GM13977 (cell line): ENCODE measurements at regions not wholly inside any gene's neighbourhood (a gene's known extent, or its start where the extent isn't known, plus 50 kb on each side); places are given as distances from the start of the nearest gene placed in this dataset.

Experiments
- DNase-seq: peaks from one replicate; pipeline ENCODE4 v3.0.0; 2012; ENCODE audit warnings: low spot score
- CTCF ChIP-seq: IDR thresholded peaks from 2 replicates; pipeline ENCODE4 v1.5.1; 2012; ENCODE audit warnings: mild to moderate bottlenecking, control low read depth; ENCODE audit not compliant: insufficient read depth; ENCODE audit errors: extremely low read depth, missing control alignments
- in situ Hi-C: fragments of 300-500 bp; cut with MboI; formaldehyde crosslinking; loops from one replicate; pipeline ENCODE4 v1.12.0; 2022; ENCODE audit warnings: low sequenced_read_pairs, low pct_unique_long_range_greater_than_20kb, mixed read lengths, inconsistent platforms; ENCODE audit not compliant: unreplicated experiment

DNA sequence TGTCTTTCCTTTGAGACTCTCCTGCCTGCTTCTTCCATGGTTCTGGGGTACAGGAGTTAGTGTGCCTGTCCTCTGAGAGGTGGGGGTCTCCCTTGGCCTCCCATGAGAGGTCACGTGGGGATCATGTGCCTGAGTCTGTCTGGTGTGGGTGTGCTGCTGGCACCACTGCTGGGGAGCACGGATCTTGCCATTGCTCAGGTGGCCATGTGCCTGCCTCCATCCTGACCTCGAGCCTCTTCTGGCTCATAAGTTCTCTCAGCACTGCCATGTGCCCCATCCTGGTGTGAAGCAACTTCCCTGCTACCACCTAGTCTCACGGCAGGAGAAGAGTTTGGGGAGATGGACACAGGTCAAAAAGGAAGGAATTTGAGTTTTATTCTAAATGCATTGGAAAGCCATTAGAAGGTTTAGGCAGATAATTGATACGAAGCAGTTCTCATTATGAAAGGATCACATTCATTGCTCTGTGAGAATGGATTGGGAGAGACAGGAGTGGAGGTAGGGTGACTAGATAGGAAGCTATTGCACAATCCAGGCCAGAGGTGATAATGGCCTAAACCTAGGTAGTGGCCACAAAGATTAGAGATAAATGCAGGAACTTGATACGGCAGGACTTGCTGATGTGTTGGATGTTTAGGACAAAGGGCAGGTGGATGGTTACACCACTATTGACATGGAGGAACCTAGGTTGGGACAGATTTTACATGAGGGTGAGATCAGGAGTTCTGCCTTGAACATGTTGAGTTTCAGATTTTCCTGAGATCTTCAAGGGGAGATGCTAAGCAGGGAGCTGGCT is 173.0 kb upstream of the RORA start:
- TF ChIP-seq CTCF: no peak
- in situ Hi-C loops: no loop called here
- DNase-seq: no peak

GRCh38 chr15:61398310-61398709 is 169.2 kb upstream of the RORA start:
- no peak for DNase-seq
- TF ChIP-seq CTCF: no peak
- in situ Hi-C loops: no loop called here

- no peak for DNase-seq
- TF ChIP-seq CTCF: no peak
- in situ Hi-C loops: no loop called here
Observed at GRCh38 chr15:61396235-61396919, 167.3 kb upstream of the RORA start.

DNA sequence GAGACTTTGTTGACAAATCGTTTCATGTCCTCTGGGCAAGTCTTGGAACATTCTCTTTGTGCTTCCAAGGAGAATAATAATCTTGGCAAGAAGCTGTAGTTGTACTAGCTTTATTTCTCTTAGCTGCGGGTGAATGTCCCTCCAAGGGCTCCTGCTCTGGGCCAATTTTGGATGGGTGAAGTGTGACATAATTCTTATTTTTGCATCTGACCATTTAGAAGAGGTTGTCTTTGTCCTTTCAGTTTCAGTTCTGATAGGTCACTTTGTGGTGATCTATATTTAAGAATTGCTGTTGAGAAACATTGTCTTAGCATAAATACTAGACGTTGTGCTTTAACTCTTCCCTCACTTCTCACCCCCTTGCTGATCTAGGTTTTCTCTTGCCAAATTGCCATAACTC is 164.8 kb upstream of the RORA start:
- no peak for TF ChIP-seq CTCF
- in situ Hi-C loops: no loop called here
- peak; percentile 7 for DNase-seq

DNA sequence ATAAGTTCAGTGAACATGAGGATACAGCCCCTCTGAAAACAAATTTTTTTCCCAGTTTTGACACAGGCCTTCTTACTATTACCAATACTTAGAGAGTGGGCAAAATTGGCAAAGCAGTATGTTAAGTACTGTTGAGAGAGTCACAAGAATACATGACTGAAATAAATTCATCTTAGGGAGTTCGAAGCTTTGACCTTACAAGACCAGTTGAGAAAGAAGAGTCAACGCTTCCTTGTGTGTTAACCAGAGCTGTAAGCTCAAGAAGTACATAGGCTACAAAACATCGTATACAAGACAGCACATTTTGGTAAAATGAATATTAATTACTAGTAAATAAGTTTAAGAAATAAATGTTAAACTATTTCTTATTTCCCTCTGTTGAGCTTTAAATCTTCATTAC is 164.4 kb upstream of the RORA start:
- no peak for TF ChIP-seq CTCF

GRCh38 chr15:61390138-61390537 is 161.0 kb upstream of the RORA start:
- DNase-seq: no peak
- no peak for TF ChIP-seq CTCF
- in situ Hi-C loops: no loop called here

More for the DNA sequence above, 164.4 kb upstream of the RORA start:
- in situ Hi-C loops: no loop called here
- DNase-seq: no peak
